Activated CD4-positive, alpha-beta T cell treated with anti-CD3 and anti-CD28 coated beads, Interleukin-2, amount 10 ng/mL, durations not matched to agents 24 days and 14 days (primary cell): ENCODE measurements at regions not wholly inside any gene's neighbourhood (a gene's known extent, or its start where the extent isn't known, plus 50 kb on each side); places are given as distances from the start of the nearest gene placed in this dataset.

Experiments
- DNase-seq: peaks from one replicate; pipeline ENCODE4 v3.0.0; 2022
- H3K27ac Mint-ChIP-seq: one replicate; pipeline ENCODE4 v1.8.0; 2022; ENCODE audit warnings: mild to moderate bottlenecking, mixed read lengths
- H3K27me3 Mint-ChIP-seq: one replicate; pipeline ENCODE4 v1.8.0; 2022; ENCODE audit warnings: mixed read lengths
- H3K36me3 Mint-ChIP-seq: one replicate; pipeline ENCODE4 v1.8.0; 2022; ENCODE audit warnings: low read depth, mild to moderate bottlenecking, mixed read lengths
- H3K4me1 Mint-ChIP-seq: one replicate; pipeline ENCODE4 v1.8.0; 2021; ENCODE audit warnings: mixed read lengths
- H3K4me3 Mint-ChIP-seq: one replicate; pipeline ENCODE4 v1.8.0; 2022; ENCODE audit warnings: mild to moderate bottlenecking, moderate library complexity, mixed read lengths
- H3K9me3 Mint-ChIP-seq: one replicate; pipeline ENCODE4 v1.8.0; 2021; ENCODE audit warnings: mixed read lengths
- intact Hi-C: fragments of 100-400 bp; cut with micrococcal nuclease; formaldehyde crosslinking; loops from one replicate; pipeline ENCODE4 v1.15.1; 2023

DNA sequence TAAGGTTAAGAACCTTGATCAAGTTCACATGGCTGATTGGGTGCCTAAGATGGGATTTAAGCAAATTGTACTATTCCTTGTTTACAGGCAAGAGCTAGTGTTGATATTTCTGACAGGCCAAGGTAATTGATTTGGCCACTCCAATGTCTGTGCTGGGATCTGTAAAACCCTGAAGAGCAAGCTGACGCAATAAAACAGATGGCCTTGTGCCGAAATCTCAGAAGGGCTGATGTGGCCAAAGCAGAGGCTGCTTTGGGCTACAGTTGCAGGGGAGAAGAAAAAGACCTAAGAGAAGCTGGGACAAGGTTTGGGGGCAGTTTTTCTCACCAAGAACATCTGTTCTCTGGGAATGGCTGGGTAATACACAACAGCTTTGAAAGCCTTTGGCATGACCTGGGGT lies 463.2 kb upstream of the ZNF608 start:
- no peak for DNase-seq
- H3K4me1 Mint-ChIP-seq: no peaks in the 10 kb centered on the region
- H3K27me3 Mint-ChIP-seq: no peaks in the 10 kb centered on the region
- H3K36me3 Mint-ChIP-seq: no peaks in the 10 kb centered on the region
- H3K9me3 Mint-ChIP-seq: no peaks in the 10 kb centered on the region
- H3K4me3 Mint-ChIP-seq: no peak overlapping the region
- intact Hi-C loops: no loop called here
- H3K27ac Mint-ChIP-seq: no peak overlapping the region

DNA sequence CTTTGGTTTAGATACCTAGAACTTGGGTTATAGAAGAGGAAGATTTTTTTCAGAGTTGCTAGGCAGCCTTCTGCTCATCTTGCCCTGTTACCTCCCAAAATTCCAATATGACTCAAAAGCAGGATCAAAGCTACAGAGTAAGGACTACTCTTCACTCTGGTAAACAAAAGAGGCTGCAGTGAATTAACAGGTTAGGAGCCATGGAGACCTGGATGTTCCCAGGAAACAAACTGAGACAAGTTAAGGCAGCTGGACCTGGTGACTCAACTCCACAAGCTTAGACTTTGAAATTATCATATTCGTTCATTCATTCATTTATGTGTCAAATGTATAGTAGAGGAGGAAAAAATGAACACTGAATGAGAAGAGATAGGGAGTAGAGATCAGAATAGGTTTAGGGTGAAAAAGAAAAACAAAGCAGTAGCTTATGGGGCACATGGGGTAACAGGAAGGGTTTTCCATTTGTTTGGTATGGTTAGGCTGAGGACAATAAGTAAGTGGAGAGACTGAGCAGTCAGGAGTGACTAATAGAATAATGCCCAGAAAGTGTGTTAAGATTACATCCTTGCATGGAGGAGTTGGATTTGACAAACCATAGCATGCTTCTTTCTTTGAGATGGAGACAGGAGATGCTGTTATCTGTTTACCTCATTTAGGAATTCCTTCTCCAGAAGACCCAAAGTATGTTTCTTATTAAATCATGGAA lies 464.0 kb upstream of the ZNF608 start:
- Mint-ChIP-seq H3K36me3 (no peaks in the 10 kb centered on the region), H3K27me3 (no peaks in the 10 kb centered on the region), H3K4me1 (no peaks in the 10 kb centered on the region), H3K4me3 (no peak overlapping the region), H3K9me3 (no peaks in the 10 kb centered on the region), H3K27ac (no peak overlapping the region)
- intact Hi-C loops: no loop called here
- DNase-seq: no peak

DNA sequence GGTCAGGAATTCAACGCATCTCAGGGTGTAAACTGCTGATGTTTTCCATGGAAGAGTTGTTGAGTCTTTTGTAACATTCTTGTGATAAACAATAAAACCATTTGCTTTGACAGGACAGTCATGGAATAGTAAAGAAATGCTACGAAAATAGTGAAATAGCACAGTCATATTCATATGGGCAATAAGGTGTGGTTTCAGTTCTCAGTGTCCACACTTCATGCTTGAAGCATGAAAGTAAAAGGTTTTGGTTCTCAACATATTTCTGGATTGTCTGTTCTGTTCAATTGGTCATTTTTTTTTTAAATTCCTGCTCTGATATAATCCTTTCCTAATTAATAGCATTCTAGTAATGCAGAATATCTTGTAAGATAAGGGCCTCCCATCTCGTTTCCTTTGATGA lies 467.6 kb upstream of the ZNF608 start:
- no peaks in the 10 kb centered on the region for H3K4me1 Mint-ChIP-seq
- intact Hi-C loops: no loop called here
- DNase-seq: no peak
- no peaks in the 10 kb centered on the region for H3K36me3 Mint-ChIP-seq
- H3K27me3 Mint-ChIP-seq: no peaks in the 10 kb centered on the region
- no peak overlapping the region for H3K27ac Mint-ChIP-seq
- H3K4me3 Mint-ChIP-seq: no peak overlapping the region
- H3K9me3 Mint-ChIP-seq: no peaks in the 10 kb centered on the region

DNA sequence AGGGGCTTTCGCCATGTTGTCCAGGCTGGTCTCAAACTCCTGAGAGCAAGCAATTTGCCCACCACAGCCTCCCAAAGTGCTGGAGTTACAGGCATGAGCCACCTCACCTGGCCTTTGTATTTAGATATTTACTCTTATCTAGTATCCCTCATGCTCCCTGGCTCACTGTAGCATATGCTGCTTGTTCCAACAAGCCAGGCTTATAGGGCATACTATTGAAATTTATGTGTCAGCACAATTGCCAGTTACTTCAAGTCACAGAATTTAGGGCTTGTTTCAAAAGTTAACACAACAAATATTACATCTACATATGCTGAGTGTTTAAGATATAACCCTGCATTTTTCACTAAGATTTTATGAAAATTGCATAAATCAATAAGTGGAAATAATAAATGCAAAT lies 469.2 kb upstream of the ZNF608 start:
- no peak for DNase-seq
- Mint-ChIP-seq H3K4me3 (no peak overlapping the region), H3K27ac (no peak overlapping the region), H3K36me3 (no peaks in the 10 kb centered on the region), H3K4me1 (no peaks in the 10 kb centered on the region), H3K9me3 (peaks cover 4% of the 10 kb centered on the region), H3K27me3 (no peaks in the 10 kb centered on the region)
- intact Hi-C loops: no loop called here

DNA sequence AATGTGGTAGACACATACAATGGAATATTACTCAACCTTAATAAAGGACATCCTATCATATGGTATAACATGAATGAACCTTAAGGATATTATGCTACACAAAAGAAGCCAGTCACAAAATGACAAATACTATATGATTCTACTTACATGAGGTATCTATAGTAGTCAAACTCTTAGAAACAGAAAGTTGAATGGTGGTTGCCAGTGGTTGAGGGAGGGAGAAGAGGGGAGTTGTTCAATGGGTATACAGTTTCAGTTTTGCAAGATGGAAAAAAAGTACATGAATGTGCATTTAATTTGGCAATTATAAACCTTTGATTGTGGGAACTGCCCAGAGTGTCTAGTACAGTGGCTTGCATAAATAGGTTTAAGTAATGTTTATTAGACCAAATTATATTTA lies 473.3 kb upstream of the ZNF608 start:
- no peaks in the 10 kb centered on the region for H3K4me1 Mint-ChIP-seq
- intact Hi-C loops: no loop called here
- no peaks in the 10 kb centered on the region for H3K27me3 Mint-ChIP-seq
- H3K9me3 Mint-ChIP-seq: peaks cover 4% of the 10 kb centered on the region
- no peak overlapping the region for H3K27ac Mint-ChIP-seq
- no peaks in the 10 kb centered on the region for H3K36me3 Mint-ChIP-seq
- no peak overlapping the region for H3K4me3 Mint-ChIP-seq
- no peak for DNase-seq

DNA sequence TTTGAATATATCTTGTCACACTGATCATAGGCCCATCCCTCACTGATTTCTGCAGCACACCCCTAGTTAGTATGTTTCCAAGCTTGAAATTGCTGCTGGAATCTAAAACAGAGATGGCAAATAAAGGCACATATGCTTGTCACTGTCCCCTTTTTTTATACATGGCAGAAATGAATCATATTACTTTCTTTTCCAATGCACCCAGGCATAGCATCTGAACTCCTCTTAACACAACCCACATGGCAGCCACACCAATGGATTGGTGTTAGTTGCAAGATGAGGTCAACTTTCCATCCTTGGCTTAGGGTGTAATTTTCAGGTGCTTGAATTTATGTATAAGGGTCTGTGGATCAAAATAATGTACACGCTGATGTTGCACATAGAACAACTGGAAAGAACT lies 473.8 kb upstream of the ZNF608 start:
- intact Hi-C loops: no loop called here
- Mint-ChIP-seq H3K27ac (no peak overlapping the region), H3K27me3 (no peaks in the 10 kb centered on the region), H3K36me3 (no peaks in the 10 kb centered on the region), H3K4me3 (no peak overlapping the region), H3K9me3 (peaks cover 4% of the 10 kb centered on the region), H3K4me1 (no peaks in the 10 kb centered on the region)
- DNase-seq: no peak

DNA sequence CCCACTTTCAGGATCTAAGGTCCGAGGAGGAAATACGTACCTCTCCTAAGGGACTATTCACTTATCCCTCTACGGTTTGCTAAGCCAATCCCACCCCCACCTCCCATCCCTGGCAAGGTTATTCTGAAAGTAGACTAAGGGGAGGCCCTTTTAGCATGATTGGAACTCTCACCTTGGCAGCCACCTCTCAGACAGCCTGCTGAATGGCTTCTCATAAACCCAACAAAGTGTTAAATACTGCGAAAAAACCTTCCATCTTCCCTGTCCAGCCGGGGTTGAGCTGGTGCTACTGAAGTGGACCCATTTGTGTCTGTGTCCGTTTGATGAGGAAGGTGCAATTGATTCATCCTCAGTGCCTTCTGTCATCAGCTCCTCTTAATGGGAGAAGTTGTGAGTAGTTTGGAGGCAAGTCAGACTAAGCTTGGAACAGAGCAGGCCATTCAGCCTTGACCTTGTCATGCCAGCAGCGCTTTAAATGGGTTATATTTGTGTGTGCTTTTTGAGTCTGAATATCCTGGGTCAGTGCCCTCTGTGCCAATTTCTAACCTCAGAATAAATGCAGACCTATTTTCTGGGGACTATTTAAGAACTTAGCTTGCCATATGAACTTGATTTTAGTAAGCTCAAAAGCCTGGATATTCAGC lies 476.3 kb upstream of the ZNF608 start:
- peaks cover 4% of the 10 kb centered on the region for H3K9me3 Mint-ChIP-seq

DNA sequence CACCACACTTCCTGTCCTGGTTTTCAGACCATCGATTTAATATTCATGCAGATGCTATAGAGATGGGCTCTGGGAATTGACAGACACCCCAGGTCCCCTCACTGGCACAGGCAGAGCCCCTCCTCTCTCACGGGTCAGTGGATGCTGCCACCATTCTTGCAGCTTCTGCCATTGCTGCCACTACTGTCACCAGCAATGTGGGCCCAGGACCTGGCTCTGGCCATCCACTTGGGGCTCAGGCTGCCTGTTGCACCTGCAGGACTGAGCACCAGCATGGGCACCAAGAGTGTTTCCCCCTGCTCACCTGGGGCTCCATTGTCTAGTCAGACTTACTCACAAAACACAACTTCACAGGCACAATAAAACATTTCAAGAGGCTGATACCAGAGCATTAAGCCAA lies 479.0 kb upstream of the ZNF608 start:
- Mint-ChIP-seq H3K27ac (no peak overlapping the region), H3K36me3 (no peaks in the 10 kb centered on the region), H3K9me3 (no peaks in the 10 kb centered on the region), H3K4me1 (no peaks in the 10 kb centered on the region), H3K4me3 (no peak overlapping the region), H3K27me3 (no peaks in the 10 kb centered on the region)
- intact Hi-C loops: no loop called here
- DNase-seq: no peak

More for the DNA sequence above, 476.3 kb upstream of the ZNF608 start:
- no peak for DNase-seq
- no peak overlapping the region for H3K4me3 Mint-ChIP-seq
- no peaks in the 10 kb centered on the region for H3K27me3 Mint-ChIP-seq
- intact Hi-C loops: no loop called here
- H3K27ac Mint-ChIP-seq: no peak overlapping the region
- H3K36me3 Mint-ChIP-seq: no peaks in the 10 kb centered on the region
- no peaks in the 10 kb centered on the region for H3K4me1 Mint-ChIP-seq

DNA sequence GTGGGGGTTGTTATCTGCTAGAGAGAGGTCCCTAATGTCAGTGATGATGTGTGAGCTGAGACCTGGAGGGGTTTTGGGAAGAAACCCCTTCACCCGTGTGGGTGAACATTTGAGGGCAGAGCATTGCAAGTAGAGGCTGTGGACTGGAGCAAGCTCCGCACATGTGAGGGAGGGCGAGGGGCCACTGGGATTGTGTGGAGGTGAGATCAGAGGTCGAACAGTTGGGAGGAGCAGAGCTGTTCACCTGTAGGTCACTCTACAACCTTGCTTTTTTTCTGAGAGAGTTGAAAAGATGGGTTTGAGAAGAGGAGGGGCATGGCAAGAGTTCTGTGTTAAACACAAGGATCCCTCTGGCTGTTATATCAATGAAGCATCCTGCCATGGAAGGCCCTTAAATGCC lies 480.4 kb upstream of the ZNF608 start:
- no peaks in the 10 kb centered on the region for H3K9me3 Mint-ChIP-seq
- H3K27ac Mint-ChIP-seq: no peak overlapping the region
- no peaks in the 10 kb centered on the region for H3K4me1 Mint-ChIP-seq
- intact Hi-C loops: no loop called here
- H3K4me3 Mint-ChIP-seq: no peak overlapping the region
- no peak for DNase-seq
- H3K27me3 Mint-ChIP-seq: no peaks in the 10 kb centered on the region
- no peaks in the 10 kb centered on the region for H3K36me3 Mint-ChIP-seq

DNA sequence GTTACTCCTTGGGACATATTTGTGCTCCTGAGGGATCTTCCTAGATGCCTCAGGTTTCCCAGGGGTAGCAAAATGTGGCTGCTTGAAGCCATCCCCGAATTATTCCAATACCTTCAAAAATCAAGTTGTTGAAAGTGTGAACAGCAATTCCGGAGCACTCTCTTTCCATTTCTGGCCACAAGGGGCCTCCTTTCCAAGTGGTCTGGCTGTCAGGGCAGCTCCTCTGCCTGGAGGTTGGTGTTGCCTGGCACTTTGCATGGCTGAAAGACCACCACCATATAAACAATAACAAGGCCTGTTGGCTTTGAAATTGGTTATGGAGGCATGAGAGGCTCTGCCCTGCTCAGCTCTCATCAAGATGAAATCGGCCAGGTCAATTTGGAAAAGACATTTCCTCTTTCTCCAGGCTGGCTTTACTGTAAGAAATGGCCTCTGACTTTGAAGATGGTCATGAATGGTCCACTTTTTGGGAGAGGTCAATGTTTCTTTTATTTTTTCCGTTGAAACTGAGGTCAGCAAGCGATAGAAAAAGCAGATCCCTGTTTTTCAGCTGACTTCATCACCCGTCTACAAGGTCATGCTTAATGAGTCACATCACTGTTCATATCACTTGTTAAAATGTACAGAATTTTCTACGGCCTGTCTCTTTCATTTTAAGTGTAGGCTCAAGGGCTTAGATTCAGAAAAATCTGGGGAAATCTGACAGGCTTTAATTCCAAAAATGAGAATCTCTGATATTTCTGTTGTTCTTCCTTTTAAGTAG lies 481.1 kb upstream of the ZNF608 start:
- H3K27me3 Mint-ChIP-seq: no peaks in the 10 kb centered on the region
- H3K9me3 Mint-ChIP-seq: no peaks in the 10 kb centered on the region
- intact Hi-C loops: no loop called here
- no peak for DNase-seq
- H3K27ac Mint-ChIP-seq: no peak overlapping the region
- no peak overlapping the region for H3K4me3 Mint-ChIP-seq
- no peaks in the 10 kb centered on the region for H3K4me1 Mint-ChIP-seq
- H3K36me3 Mint-ChIP-seq: no peaks in the 10 kb centered on the region

DNA sequence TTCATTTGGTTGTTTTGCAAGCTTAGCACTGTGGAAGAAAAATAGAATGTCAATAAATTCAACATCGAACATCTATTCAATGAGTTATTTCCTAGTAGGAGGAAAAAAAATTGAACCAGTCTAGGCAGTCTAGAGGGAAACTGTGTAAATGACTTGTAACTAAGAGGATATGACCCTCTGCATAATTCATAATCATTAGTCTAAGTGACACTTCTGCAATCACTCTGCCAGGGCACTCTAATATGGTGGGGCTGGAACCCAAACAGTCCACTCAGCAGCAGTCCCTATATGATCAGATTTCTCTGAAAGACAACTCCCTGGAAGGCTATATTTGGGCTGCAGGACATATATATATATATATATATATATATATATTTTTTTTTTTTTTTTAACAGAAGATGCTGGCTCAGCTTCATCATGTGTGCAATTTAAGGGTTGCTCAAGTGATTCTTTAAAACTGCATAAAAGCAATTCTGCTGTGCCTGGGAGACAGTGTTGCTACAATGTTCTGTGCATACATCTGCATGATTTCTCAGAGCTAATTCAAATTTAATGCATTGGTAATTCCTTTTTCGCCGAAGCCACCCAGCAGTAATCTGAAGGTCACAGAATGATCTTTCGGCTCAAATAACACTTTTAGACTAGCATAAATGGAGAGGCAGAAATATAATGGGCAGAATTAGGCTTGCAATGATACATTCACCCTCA lies 482.1 kb upstream of the ZNF608 start:
- intact Hi-C loops: no loop called here
- no peaks in the 10 kb centered on the region for H3K4me1 Mint-ChIP-seq
- DNase-seq: no peak
- no peaks in the 10 kb centered on the region for H3K36me3 Mint-ChIP-seq
- H3K9me3 Mint-ChIP-seq: no peaks in the 10 kb centered on the region
- H3K27ac Mint-ChIP-seq: no peak overlapping the region
- H3K4me3 Mint-ChIP-seq: no peak overlapping the region
- H3K27me3 Mint-ChIP-seq: no peaks in the 10 kb centered on the region

DNA sequence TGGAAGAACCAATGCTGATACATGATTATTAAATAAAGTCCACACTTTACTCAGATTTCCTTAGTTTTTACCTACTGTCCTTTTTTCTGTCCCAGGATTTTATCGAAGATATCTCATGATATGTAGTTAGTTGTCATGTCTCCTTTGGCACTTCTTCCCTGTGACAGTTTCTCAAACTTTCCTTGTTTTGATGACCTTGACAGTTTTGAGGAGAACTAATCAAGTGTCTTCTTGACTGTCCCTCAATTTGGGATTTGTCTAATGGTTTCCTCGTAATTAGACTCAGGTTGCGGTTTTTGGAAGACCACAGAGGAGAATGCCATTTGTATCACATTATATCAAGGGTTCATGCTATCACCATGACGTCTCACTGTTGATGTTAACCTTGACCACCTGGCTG lies 483.1 kb upstream of the ZNF608 start:
- Mint-ChIP-seq H3K4me3 (no peak overlapping the region), H3K27me3 (no peaks in the 10 kb centered on the region), H3K36me3 (no peaks in the 10 kb centered on the region), H3K4me1 (no peaks in the 10 kb centered on the region), H3K9me3 (no peaks in the 10 kb centered on the region), H3K27ac (no peak overlapping the region)
- no peak for DNase-seq
- intact Hi-C loops: no loop called here

DNA sequence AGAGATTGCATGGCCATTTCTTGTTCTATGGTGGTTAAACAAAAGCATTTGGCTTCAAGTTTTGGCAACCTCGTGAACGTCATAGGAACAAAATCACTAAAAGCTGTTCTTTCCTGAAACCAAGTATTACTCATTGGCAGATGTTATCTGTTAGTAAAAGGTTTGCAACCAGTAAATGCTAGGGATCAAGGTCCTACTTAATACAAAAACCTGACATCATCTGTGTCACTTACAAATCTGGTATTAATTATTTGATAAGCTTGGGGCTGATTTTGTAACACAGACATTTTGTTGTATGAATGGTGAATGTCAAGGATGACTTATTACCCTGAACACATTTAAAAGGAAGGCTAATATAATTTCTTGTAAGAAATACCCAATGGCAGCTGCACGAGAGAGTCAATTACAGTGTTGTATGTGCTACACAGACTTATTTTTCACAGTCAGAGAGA lies 486.4 kb upstream of the ZNF608 start:
- no peak for DNase-seq
- intact Hi-C loops: no loop called here
- Mint-ChIP-seq H3K4me3 (no peak overlapping the region), H3K27ac (no peak overlapping the region), H3K4me1 (no peaks in the 10 kb centered on the region), H3K9me3 (no peaks in the 10 kb centered on the region), H3K36me3 (no peaks in the 10 kb centered on the region), H3K27me3 (no peaks in the 10 kb centered on the region)

DNA sequence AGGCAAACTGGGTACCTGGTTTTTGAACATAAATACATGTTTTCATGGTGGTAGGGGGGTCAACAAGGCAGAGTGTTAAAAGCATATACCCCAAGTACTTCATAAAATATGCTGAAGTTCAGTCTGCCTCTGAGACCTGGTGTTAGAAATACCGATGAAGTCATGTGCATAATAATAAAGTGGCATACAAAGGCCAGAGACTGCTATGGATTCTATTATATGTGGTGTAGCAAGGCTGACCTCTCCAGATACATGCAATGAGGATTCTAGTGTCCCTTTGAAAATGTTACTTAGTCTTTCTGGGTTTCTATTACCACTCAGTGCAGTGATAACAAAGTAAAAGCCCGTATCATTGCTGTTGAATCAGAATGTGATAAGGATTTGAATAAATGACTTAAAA lies 487.5 kb upstream of the ZNF608 start:
- Mint-ChIP-seq H3K27me3 (no peaks in the 10 kb centered on the region), H3K36me3 (no peaks in the 10 kb centered on the region), H3K27ac (no peak overlapping the region), H3K4me3 (no peak overlapping the region), H3K9me3 (no peaks in the 10 kb centered on the region), H3K4me1 (no peaks in the 10 kb centered on the region)
- no peak for DNase-seq
- intact Hi-C loops: no loop called here
